Subcutaneous abdominal adipose tissue (tissue), 5 donors: ENCODE measurements at regions not wholly inside any gene's neighbourhood (a gene's known extent, or its start where the extent isn't known, plus 50 kb on each side); places are given as distances from the start of the nearest gene placed in this dataset.

ENCODE experiments used
- H3K27ac ChIP-seq: one replicate; pipeline ENCODE4 v1.7.0; 2013; ENCODE audit warnings: low read depth, mild to moderate bottlenecking, inconsistent platforms, low read length, moderate library complexity
- H3K27me3 ChIP-seq, 5 donors: one replicate each; pipeline ENCODE4 v1.7.0; 2013; ENCODE audit warnings: low read length in 5 of 5, inconsistent platforms in 1 of 5; ENCODE audit not compliant: control insufficient read depth in 5 of 5, insufficient read depth in 4 of 5
- H3K36me3 ChIP-seq, 5 donors: one replicate each; pipeline ENCODE4 v1.7.0; 2013; ENCODE audit warnings: low read length in 5 of 5; ENCODE audit not compliant: control insufficient read depth in 5 of 5, insufficient read depth in 5 of 5
- H3K4me1 ChIP-seq, 5 donors: one replicate each; pipeline ENCODE4 v1.7.0; 2013; ENCODE audit warnings: low read length in 5 of 5, mild to moderate bottlenecking in 3 of 5, moderate library complexity in 1 of 5; ENCODE audit not compliant: control insufficient read depth in 5 of 5, insufficient read depth in 5 of 5
- H3K4me3 ChIP-seq, 5 donors: one replicate each; pipeline ENCODE4 v1.7.0; 2013; ENCODE audit warnings: low read length in 5 of 5, low read depth in 1 of 5
- H3K9ac ChIP-seq, 5 donors: one replicate each; pipeline ENCODE4 v1.7.0; 2013; ENCODE audit warnings: low read length in 5 of 5, mild to moderate bottlenecking in 4 of 5, moderate library complexity in 3 of 5
- H3K9me3 ChIP-seq, 5 donors: one replicate each; pipeline ENCODE4 v1.7.0; 2013; ENCODE audit warnings: low read length in 5 of 5; ENCODE audit not compliant: control insufficient read depth in 5 of 5
- donor health status: healthy.
- donor health status: healthy.
- donor health status: healthy.
- donor health status: healthy.
- donor health status: healthy.

DNA sequence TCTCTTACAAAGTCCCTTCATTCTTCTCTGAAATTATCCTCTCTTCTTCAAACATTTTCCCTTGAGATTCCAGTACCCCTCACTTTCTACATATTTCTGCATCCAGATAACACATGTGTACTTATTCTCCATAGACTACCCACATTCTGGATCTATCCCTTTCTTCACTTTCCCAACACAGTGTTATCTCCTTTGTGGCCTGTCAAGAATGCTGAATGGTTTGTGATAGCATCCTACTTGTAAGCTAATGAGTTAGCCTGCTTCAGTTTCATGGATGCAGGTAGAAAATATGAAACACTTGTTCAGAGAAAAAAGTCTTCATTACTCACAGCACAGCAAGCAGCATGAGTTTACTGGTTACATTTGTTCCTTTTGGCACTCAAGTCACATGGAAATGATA lies 245.4 kb downstream of the HTR1B start:
- H3K27me3 ChIP-seq = no peaks in the 10 kb centered on the region
- H3K9ac ChIP-seq = no peak overlapping the region
- no peak overlapping the region for H3K27ac ChIP-seq
- peaks cover 0 to 4% (median 0%) of the 10 kb centered on the region in 5 donors for H3K9me3 ChIP-seq
- no peaks in the 10 kb centered on the region for H3K4me1 ChIP-seq
- H3K4me3 ChIP-seq = no peak overlapping the region
- no peaks in the 10 kb centered on the region for H3K36me3 ChIP-seq

DNA sequence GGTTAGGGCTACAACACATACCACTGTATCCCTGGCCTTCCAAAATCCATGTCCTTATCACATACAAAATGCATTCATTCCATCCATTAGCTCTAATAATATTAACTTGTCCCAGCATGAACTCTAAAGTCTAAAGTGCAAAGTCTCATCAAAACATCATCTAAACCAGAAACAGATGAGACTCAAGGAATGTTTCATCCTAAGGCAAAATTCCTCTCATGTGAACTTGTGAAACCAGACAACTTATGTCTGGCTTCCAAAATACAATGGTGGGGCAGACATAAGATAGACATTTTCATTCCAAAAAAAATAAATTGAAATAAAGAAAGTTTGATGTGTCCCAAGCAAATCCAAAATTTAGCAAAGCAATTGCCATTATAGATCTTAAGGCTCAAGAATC lies 257.4 kb downstream of the HTR1B start:
- Histone ChIP-seq H3K36me3 (no peaks in the 10 kb centered on the region), H3K4me1 (no peaks in the 10 kb centered on the region), H3K9me3 (no peaks in the 10 kb centered on the region), H3K27me3 (no peaks in the 10 kb centered on the region), H3K4me3 (no peak overlapping the region), H3K9ac (no peak overlapping the region), H3K27ac (no peak overlapping the region)

DNA sequence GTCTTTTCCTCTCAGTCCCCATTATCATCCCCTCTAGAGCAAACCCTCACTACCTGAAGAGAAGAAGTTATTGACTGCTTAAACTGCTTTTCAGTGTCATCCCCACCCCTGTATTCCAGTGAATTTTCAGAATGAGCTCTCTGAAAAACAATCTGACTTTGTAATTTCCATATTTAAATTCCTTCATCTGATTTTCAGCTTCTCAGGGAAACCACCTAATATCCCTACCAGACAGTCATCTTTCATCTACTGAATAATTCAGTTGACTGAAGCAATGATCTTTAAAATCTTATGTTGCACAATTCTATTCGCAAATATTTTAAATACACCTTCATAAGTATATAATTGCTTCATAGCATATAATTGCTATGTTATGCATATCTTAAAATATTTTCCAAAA lies 258.7 kb downstream of the HTR1B start:
- Histone ChIP-seq H3K27ac (no peak overlapping the region), H3K9me3 (peaks cover 0 to 4% (median 0%) of the 10 kb centered on the region in 5 donors), H3K9ac (no peak overlapping the region), H3K4me1 (no peaks in the 10 kb centered on the region), H3K4me3 (no peak overlapping the region), H3K36me3 (no peaks in the 10 kb centered on the region), H3K27me3 (no peaks in the 10 kb centered on the region)

- peaks cover 0 to 2% (median 0%) of the 10 kb centered on the region in 5 donors for H3K9me3 ChIP-seq
- no peak overlapping the region for H3K4me3 ChIP-seq
- no peak overlapping the region for H3K9ac ChIP-seq
- no peaks in the 10 kb centered on the region for H3K27me3 ChIP-seq
- H3K4me1 ChIP-seq = no peaks in the 10 kb centered on the region
- no peak overlapping the region for H3K27ac ChIP-seq
- no peaks in the 10 kb centered on the region for H3K36me3 ChIP-seq
Observed at GRCh38 chr6:77183447-77183846, 279.8 kb downstream of the HTR1B start.

DNA sequence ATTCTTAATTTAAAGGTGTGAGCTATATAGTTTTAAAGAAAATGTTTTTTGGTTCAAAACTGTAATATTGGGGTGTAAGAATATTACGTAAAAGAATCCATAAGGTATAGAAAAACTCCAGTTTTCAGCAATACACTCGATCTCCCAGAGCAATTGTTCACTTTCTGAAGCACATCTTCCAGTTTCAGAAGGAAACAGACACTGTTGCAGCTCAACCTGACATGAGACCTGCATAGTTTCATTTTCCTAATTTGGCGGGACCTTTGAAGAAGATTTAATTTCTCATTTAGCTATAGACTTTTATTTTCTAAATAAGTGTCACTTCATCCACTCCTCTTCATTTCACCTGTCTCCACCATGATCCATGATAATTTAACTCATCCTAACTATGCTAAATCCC lies 281.5 kb downstream of the HTR1B start:
- H3K4me1 ChIP-seq = no peaks in the 10 kb centered on the region
- H3K36me3 ChIP-seq = no peaks in the 10 kb centered on the region
- no peak overlapping the region for H3K9ac ChIP-seq
- H3K9me3 ChIP-seq = peaks cover 0 to 2% (median 0%) of the 10 kb centered on the region in 5 donors
- H3K27me3 ChIP-seq = no peaks in the 10 kb centered on the region
- H3K27ac ChIP-seq = no peak overlapping the region
- no peak overlapping the region for H3K4me3 ChIP-seq

- Histone ChIP-seq H3K4me3 (no peak overlapping the region), H3K36me3 (no peaks in the 10 kb centered on the region), H3K27ac (no peak overlapping the region), H3K4me1 (no peaks in the 10 kb centered on the region), H3K9ac (no peak overlapping the region), H3K9me3 (no peaks in the 10 kb centered on the region), H3K27me3 (no peaks in the 10 kb centered on the region)
Observed at GRCh38 chr6:77180326-77180725, 283.0 kb downstream of the HTR1B start.

DNA sequence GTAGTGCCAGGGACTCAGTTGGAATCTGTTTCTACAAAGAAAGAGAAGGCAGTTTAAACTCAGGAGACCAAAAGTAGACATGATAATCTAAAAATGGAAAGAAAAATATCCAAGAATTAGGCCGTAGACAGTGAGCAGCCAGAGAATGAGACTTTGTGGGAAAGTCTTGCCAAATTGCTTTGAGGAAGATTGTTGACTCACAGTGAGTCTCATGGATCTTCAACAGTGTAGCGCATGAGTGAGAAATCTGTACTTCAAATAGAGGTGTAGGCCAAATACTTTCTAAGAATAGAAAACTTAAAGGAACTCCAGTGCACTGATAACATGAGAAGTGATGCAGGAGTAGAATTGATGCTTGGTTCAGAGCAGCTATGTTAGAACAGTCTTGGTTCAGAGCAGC lies 284.5 kb downstream of the HTR1B start:
- no peak overlapping the region for H3K9ac ChIP-seq
- no peaks in the 10 kb centered on the region for H3K36me3 ChIP-seq
- no peaks in the 10 kb centered on the region for H3K27me3 ChIP-seq
- H3K9me3 ChIP-seq = no peaks in the 10 kb centered on the region
- no peaks in the 10 kb centered on the region for H3K4me1 ChIP-seq
- H3K4me3 ChIP-seq = no peak overlapping the region
- H3K27ac ChIP-seq = no peak overlapping the region

DNA sequence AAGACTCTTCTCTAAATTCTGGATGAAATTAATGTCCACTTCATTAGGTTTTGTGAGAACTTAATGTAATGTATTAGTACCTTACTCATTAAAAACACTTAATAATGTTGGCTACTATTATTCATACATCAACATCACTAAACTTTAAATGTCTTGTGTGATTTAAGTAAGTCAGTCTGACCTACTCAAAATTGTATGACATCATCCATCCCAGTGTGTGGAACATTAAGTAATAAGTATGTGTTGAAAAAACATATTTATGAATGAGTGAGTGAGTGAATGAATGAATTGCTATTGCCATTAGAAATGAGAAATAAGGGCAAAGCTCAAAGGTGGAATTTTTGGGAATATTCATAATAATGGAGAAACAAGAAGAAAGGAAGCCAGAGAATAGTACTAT lies 285.8 kb downstream of the HTR1B start:
- no peaks in the 10 kb centered on the region for H3K27me3 ChIP-seq
- H3K27ac ChIP-seq = no peak overlapping the region

GRCh38 chr6:77173472-77174074 lies 289.7 kb downstream of the HTR1B start:
- Histone ChIP-seq H3K27me3 (no peaks in the 10 kb centered on the region), H3K4me3 (no peak overlapping the region), H3K9me3 (no peaks in the 10 kb centered on the region), H3K9ac (no peak overlapping the region), H3K36me3 (no peaks in the 10 kb centered on the region), H3K27ac (no peak overlapping the region), H3K4me1 (no peaks in the 10 kb centered on the region)

More for the DNA sequence above, 285.8 kb downstream of the HTR1B start:
- H3K4me3 ChIP-seq = no peak overlapping the region
- H3K9me3 ChIP-seq = no peaks in the 10 kb centered on the region
- no peak overlapping the region for H3K9ac ChIP-seq
- H3K36me3 ChIP-seq = no peaks in the 10 kb centered on the region
- H3K4me1 ChIP-seq = no peaks in the 10 kb centered on the region

- Histone ChIP-seq H3K9ac (no peak overlapping the region), H3K27ac (no peak overlapping the region), H3K36me3 (no peaks in the 10 kb centered on the region), H3K9me3 (no peaks in the 10 kb centered on the region), H3K4me1 (no peaks in the 10 kb centered on the region), H3K27me3 (no peaks in the 10 kb centered on the region), H3K4me3 (no peak overlapping the region)
Observed at GRCh38 chr6:77172578-77172977, 290.7 kb downstream of the HTR1B start.

DNA sequence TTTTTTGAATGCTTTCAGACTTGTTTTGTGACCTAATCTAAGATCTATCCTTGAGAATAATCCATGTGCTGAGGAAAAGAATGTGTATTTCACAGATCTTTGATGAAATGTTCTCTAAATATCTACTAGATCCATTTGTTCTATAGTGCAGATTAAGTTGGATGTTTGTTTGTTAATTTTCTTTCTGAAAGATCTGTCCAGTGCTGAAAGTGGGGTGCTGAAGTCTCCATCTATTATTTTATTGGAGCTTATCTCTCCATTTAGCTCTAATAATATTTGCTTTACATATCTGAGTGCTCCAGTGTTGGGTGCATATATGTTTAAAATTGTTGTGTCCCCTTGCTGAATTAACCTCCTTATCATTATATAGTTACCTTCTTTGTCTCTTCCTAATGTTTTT lies 303.6 kb downstream of the HTR1B start:
- Histone ChIP-seq H3K27ac (no peak overlapping the region), H3K27me3 (no peaks in the 10 kb centered on the region), H3K4me1 (no peaks in the 10 kb centered on the region), H3K9me3 (no peaks in the 10 kb centered on the region), H3K4me3 (no peak overlapping the region), H3K9ac (no peak overlapping the region), H3K36me3 (no peaks in the 10 kb centered on the region)
